Fibroblast of pulmonary artery (primary cell): ENCODE measurements at regions not wholly inside any gene's neighbourhood (a gene's known extent, or its start where the extent isn't known, plus 50 kb on each side); places are given as distances from the start of the nearest gene placed in this dataset.
"Not testable (repeated sequence)": the region's sequence is repeated elsewhere in the genome, so short reads cannot be mapped to it uniquely, and the experiment has no call there.

Source experiments
- DNase-seq: peaks from one replicate; pipeline ENCODE4 v3.0.0-alpha.2; 2010; ENCODE audit warnings: low read depth
- H3K4me3 ChIP-seq: replicated peaks from 2 replicates; pipeline ENCODE4 v1.5.1; 2011; ENCODE audit warnings: low read depth, mild to moderate bottlenecking, control low read depth, low read length, moderate library complexity
- CTCF ChIP-seq: IDR thresholded peaks from 2 replicates; pipeline ENCODE4 v1.5.1; 2011; ENCODE audit warnings: mild to moderate bottlenecking, control low read depth, low read length, inconsistent platforms; ENCODE audit errors: missing control alignments

DNA sequence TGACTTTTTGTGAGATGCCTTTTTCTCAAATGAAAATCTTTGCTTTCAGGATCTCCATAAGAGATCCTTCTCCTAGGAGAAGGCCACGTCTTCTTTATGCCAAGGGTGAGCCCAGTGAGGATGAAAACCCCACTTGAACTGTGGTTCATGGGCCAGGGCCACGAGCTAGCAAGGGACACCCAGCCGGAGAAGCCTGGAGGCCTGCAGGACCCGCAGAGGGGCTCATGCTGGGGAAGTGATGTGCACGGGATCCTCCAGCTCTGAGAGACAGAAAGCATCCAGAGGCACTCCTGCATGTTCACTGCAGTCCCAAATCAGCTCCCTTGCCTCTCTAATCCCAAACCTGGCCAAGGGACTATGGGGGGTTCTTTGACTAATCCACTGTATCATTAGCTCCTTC is 168.9 kb downstream of the UQCRFS1 start:
- TF ChIP-seq CTCF, result no peak
- no peak overlapping the region for H3K4me3 ChIP-seq
- DNase-seq, result no peak

GRCh38 chr19:29042450-29042849 is 170.5 kb downstream of the UQCRFS1 start:
- no peak overlapping the region for H3K4me3 ChIP-seq
- no peak for DNase-seq
- no peak for TF ChIP-seq CTCF

- no peak for TF ChIP-seq CTCF
- no peak for DNase-seq
- no peak overlapping the region for H3K4me3 ChIP-seq
These were observed 172.0 kb downstream of the UQCRFS1 start for GRCh38 chr19:29040951-29041350.

DNA sequence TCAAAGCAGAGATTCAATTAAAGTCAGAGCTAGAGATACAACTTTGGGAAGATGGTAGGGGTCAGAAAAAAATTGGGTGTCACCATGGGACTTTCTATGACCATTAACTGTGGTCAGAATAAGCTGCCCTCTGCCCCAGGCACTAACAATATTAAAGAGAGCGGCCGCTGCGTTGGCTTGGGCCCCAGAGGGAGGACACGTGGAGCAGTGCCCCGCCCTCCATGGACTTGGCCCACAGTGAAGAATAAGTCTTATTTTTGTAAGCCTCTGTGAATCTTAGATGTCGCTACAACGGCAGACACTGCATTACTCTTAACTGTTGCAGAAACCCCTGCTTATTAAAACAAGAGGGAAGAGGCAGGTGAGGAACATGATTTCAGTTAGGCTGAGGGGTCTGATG is 172.7 kb downstream of the UQCRFS1 start:
- H3K4me3 ChIP-seq, result no peak overlapping the region
- no peak for TF ChIP-seq CTCF
- no peak for DNase-seq

GRCh38 chr19:29039036-29039435 is 173.9 kb downstream of the UQCRFS1 start:
- DNase-seq, H3K4me3 ChIP-seq: not testable (repeated sequence)

- TF ChIP-seq CTCF, result no peak
- no peak overlapping the region for H3K4me3 ChIP-seq
- DNase-seq, result no peak
These were observed 181.7 kb downstream of the UQCRFS1 start for GRCh38 chr19:29031216-29031615.

GRCh38 chr19:29029268-29029958 is 183.5 kb downstream of the UQCRFS1 start:
- H3K4me3 ChIP-seq, result no peak overlapping the region
- TF ChIP-seq CTCF, result no peak

GRCh38 chr19:29022599-29022998 is 190.4 kb downstream of the UQCRFS1 start:
- no peak for DNase-seq
- H3K4me3 ChIP-seq, result no peak overlapping the region
- no peak for TF ChIP-seq CTCF

More at GRCh38 chr19:29029268-29029958, 183.5 kb downstream of the UQCRFS1 start:
- DNase-seq, result no peak
